RWPE2 (cell line): ENCODE measurements at regions not wholly inside any gene's neighbourhood (a gene's known extent, or its start where the extent isn't known, plus 50 kb on each side); places are given as distances from the start of the nearest gene placed in this dataset.

Experiments used
- ATAC-seq: fragments of 200-7000 bp; cut with Tn5 transposase; 3 replicates; pipeline ENCODE4 v1.9.1; 2021; ENCODE audit warnings: low read depth
- DNase-seq: peaks from one replicate; pipeline ENCODE4 v3.0.0-alpha.2; 2020; ENCODE audit warnings: low spot score
- H3K27ac ChIP-seq: fragments of 450-650 bp; 2 replicates; pipeline ENCODE4 v1.5.1; 2017; ENCODE audit warnings: mild to moderate bottlenecking; ENCODE audit not compliant: poor library complexity, severe bottlenecking
- H3K27me3 ChIP-seq: fragments of 250-450 bp; sonication (Bioruptor Pico); 2 replicates; pipeline ENCODE4 v1.5.1; 2021; ENCODE audit warnings: mild to moderate bottlenecking, moderate library complexity; ENCODE audit not compliant: insufficient read depth, poor library complexity, severe bottlenecking
- H3K36me3 ChIP-seq: fragments of 250-450 bp; sonication (Bioruptor Pico); 2 replicates; pipeline ENCODE4 v1.5.1; 2020; ENCODE audit warnings: low read depth, mild to moderate bottlenecking, moderate library complexity
- H3K4me1 ChIP-seq: fragments of 250-450 bp; sonication (Bioruptor Pico); 2 replicates; pipeline ENCODE4 v1.5.1; 2021; ENCODE audit warnings: mild to moderate bottlenecking, moderate library complexity; ENCODE audit not compliant: insufficient read depth, poor library complexity, severe bottlenecking
- H3K4me3 ChIP-seq: fragments of 250-450 bp; sonication (Bioruptor Pico); 2 replicates; pipeline ENCODE4 v1.5.1; 2021; ENCODE audit warnings: mild to moderate bottlenecking, moderate library complexity; ENCODE audit not compliant: severe bottlenecking
- H3K9me3 ChIP-seq: fragments of 250-450 bp; sonication (Bioruptor Pico); 2 replicates; pipeline ENCODE4 v1.5.1; 2021; ENCODE audit warnings: mild to moderate bottlenecking, moderate library complexity; ENCODE audit not compliant: severe bottlenecking
- CTCF ChIP-seq: fragments of 450-650 bp; IDR thresholded peaks from one replicate; pipeline ENCODE4 v1.5.1; 2017; ENCODE audit warnings: mild to moderate bottlenecking, moderate library complexity; ENCODE audit not compliant: poor library complexity, severe bottlenecking

GRCh38 chr7:1311406-1312135 is 78.9 kb downstream of the UNCX start:
- no peak for ATAC-seq
- Histone ChIP-seq H3K36me3 (no peaks in the 10 kb centered on the region), H3K4me3 (no peak overlapping the region), H3K27me3 (no peaks in the 10 kb centered on the region), H3K27ac (no peak overlapping the region), H3K9me3 (no peaks in the 10 kb centered on the region), H3K4me1 (no peaks in the 10 kb centered on the region)
- no peak for DNase-seq
- no peak for TF ChIP-seq CTCF

GRCh38 chr7:1312136-1313070 is 79.7 kb downstream of the UNCX start:
- Histone ChIP-seq H3K9me3 (no peaks in the 10 kb centered on the region), H3K36me3 (no peaks in the 10 kb centered on the region), H3K27ac (no peak overlapping the region), H3K4me3 (no peak overlapping the region), H3K27me3 (no peaks in the 10 kb centered on the region), H3K4me1 (no peaks in the 10 kb centered on the region)
- no peak for DNase-seq
- ATAC-seq: no peak
- TF ChIP-seq CTCF: no peak

GRCh38 chr7:1313613-1314012 is 80.9 kb downstream of the UNCX start:
- ATAC-seq (no peak), DNase-seq (no peak)
- no peak overlapping the region for H3K4me3 ChIP-seq
- H3K27ac ChIP-seq: no peak overlapping the region
- no peaks in the 10 kb centered on the region for H3K36me3 ChIP-seq
- no peaks in the 10 kb centered on the region for H3K27me3 ChIP-seq
- H3K4me1 ChIP-seq: no peaks in the 10 kb centered on the region
- no peak for TF ChIP-seq CTCF
- no peaks in the 10 kb centered on the region for H3K9me3 ChIP-seq

- Histone ChIP-seq H3K9me3 (no peaks in the 10 kb centered on the region), H3K4me1 (no peaks in the 10 kb centered on the region), H3K27me3 (no peaks in the 10 kb centered on the region), H3K27ac (no peak overlapping the region), H3K36me3 (no peaks in the 10 kb centered on the region), H3K4me3 (no peak overlapping the region)
- no peak for TF ChIP-seq CTCF
- DNase-seq (no peak), ATAC-seq (no peak)
These were observed 81.6 kb downstream of the UNCX start for GRCh38 chr7:1314021-1314907.
